T-helper 1 cell (primary cell): ENCODE measurements at regions not wholly inside any gene's neighbourhood (a gene's known extent, or its start where the extent isn't known, plus 50 kb on each side); places are given as distances from the start of the nearest gene placed in this dataset.

Experiments used
- DNase-seq, 5 donors: peaks; one replicate each; pipeline ENCODE4 v3.0.0-alpha.2; 2012 to 2020

GRCh38 chr2:185152186-185152585, 553.9 kb downstream of the ZNF804A start:
- DNase-seq = no peak

DNA sequence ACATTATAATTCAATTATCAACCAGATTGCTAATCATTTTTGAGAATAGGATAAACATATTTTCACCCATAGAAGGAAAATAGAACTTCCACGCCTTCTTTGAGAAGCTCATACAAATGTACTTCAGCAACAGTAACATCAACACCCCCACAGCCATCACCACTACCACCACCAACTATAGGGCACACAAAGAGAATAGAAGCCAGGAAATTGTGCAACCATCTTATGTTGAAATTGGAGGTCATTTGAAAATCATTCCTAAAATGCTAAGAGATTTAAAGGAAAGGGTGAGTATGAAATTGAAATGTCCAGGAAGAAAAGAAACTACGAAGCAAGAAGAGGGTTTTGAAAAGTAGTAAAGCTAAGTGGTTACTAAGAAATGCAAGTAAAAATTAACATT, 563.4 kb downstream of the ZNF804A start:
- no peak for DNase-seq

GRCh38 chr2:185174353-185174752, 564.3 kb upstream of the FSIP2 start:
- DNase-seq = no peak

DNA sequence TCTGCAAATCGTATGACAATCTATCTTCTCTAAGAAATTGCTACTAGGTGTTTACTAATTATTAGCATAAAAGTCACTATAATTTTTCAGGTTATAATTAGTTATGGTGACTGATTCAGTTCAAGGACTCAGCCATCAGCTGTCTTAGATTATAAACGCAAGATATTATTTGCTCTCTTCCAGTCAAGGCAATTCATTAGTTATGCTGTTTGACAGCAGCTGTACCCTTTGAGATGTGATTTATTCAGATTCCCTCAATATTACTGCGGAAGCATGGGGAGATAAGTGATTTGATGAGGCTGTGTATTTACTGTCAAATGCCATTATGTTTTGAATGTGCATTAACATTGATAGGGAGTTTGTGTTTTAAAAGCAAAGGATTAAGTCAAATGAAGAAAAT, 558.9 kb upstream of the FSIP2 start:
- DNase-seq = no peak

GRCh38 chr2:185181901-185182300, 556.7 kb upstream of the FSIP2 start:
- DNase-seq = no peak

- DNase-seq = no peak
Measured at GRCh38 chr2:185185044-185185443, 553.6 kb upstream of the FSIP2 start.

DNA sequence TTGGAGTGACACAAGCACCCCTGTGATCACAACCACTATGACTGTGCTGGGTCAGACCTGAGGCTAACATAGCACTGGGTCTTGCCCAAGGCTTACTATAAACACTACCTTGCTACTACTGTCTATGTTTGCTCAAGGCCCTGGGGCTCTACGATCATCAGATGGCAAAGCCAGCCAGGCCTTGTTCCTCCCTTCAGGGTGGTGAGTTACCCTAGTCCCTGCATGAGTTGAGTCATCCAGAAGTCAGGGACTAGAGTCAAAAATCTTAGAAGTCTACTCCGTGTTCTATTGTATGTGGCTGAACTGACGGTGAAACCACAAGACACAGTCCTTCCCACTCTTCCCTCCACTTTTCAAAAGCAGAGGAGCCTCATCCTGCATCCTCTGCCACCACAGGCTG, 551.2 kb upstream of the FSIP2 start:
- DNase-seq = no peak

DNA sequence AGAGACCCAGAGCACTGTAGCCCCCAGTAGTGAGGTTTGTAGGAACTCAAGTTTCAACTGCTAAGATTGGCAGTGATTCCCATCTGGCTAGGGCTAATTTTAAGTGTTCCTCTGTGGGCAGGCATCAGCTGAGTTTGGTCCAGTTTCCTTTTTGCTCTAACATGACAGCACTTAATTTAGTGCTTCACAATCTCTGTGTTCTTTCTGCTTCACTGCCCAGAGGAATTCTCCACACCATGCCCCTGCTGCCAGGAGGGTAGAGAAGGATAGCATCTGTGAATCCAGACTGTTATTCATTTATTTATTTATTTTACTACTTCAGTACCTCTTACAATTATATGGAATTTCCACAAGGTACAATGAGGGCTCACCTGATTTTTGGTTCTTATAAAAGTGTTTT, 549.9 kb upstream of the FSIP2 start:
- no peak for DNase-seq

- no peak for DNase-seq
Measured at GRCh38 chr2:185201063-185201462, 537.5 kb upstream of the FSIP2 start.

- DNase-seq = no peak
Measured at GRCh38 chr2:185202381-185202780, 536.2 kb upstream of the FSIP2 start.

DNA sequence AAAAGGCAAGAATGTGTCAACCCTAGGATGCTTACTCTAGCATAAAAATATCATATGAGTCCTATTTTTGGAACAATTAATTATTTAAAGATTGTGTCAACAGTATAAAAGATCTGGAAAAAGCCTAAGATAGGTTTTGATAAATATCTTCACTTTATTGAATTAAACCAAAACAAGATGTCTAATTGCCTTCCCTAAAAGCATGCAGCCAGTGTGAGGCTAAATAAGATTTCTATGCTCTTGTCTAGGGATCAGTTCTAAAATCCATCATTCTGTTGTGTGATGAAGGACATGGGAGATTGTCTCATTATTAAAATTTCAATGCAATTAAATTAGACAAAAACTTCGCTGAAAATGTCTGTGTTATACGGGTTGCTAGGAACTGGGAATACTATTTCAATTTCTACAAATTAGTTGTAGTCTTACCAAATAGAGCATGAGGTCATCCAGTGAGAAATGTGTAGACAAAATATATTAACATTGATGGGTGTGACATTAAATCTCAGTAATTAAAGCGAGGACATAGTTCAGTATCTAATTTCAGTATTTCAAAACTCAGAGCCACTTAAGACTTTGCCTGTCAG, 535.6 kb upstream of the FSIP2 start:
- no peak for DNase-seq

DNA sequence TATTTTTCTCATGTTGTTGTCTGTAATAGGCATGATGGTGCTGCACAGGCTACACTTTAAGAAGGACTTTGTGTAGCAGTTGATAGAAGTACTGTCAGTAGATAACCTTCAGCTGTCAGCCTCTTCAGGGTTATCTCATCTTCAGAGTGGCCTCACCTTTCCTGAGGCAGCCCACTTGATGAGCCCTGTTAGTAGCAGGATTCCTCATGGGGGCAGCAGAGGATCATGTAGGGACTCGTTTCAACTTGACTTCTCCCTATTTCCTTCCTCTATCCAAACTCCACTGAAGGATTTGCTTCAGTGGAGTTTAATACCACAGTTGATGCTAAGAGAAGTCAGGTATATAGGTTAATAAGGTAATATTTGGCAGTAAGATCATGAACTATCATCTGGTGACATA, 530.3 kb upstream of the FSIP2 start:
- DNase-seq = no peak

- DNase-seq = no peak
Measured at GRCh38 chr2:185215497-185215896, 523.1 kb upstream of the FSIP2 start.

- no peak for DNase-seq
Measured at GRCh38 chr2:185219981-185220380, 518.6 kb upstream of the FSIP2 start.

GRCh38 chr2:185222311-185222710, 516.3 kb upstream of the FSIP2 start:
- DNase-seq = no peak

GRCh38 chr2:185227391-185227790, 511.2 kb upstream of the FSIP2 start:
- no peak for DNase-seq

DNA sequence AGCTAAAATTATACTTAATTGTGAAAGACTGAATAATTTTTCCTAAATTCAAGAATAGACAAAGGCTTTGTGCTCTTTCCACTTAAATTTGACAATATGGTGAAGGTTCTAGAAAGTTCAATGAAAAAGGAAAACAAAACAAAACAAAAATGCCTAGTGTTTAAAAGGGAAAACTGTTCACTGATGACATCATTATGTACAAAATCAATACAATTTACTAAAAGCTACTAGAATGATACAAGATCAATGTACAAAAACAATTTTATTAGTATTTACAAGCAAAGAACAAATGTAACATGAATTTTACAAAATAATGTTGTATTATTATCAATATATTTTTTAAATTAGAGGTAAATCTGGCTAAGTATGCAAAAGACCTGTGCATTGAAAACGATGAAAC, 499.1 kb upstream of the FSIP2 start:
- no peak for DNase-seq

GRCh38 chr2:185240796-185241195, 497.8 kb upstream of the FSIP2 start:
- no peak for DNase-seq

- no peak for DNase-seq
Measured at GRCh38 chr2:185241556-185241955, 497.0 kb upstream of the FSIP2 start.

DNA sequence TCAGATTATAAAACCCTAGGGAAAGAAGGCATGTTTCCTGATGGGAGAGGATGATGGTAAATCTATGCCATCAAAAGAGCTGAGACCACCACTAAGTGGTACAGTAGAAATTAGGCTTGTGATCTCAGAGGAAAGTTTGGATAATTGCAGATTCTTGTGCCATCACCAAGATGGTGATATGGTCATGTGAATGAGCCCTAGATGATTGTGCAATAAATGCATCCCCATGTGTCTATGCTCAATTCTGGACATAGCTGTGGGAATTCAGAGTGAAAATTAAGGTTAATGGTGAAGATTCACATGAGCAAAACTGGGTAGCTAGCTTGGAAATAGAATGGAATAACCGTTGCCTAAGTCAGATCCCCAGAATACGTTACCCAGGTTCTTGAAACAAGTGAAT, 496.1 kb upstream of the FSIP2 start:
- DNase-seq = no peak

DNA sequence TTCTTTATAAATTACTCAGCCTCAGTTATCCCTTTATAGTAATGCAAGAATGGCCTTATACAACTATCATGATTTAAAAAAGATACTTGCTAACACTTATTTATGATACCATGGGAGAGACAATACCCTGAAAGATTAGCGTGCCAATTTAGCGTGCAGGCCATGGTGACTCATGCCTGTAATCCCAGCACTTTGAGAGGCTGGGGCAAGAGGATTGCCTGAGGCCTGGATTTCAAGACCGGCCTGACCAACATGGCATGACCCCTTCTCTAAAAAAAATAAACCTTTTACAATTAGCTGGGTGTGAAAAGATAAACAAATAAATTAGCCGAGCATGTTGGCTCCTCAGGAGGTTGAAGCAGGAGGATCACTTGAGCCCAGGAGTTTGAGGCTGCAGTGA, 493.4 kb upstream of the FSIP2 start:
- no peak for DNase-seq

DNA sequence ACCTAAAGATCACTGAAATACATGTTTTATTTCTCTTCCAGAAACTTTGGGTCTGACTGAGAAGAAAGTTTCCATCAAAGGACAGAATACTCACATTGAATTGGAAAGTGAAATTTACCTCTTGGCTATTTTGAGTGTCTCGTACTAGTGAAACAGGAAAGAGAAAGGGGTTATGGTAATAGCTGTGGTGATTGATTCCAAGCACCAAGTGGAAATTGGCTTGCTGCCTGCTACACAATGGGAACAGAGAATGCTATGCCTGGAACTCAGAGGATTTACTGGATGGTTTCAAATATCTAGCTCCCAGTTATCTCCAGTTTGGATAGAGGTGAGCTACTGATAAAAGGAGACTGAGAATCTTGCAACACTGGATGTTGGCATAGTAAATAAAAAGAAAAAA, 492.8 kb upstream of the FSIP2 start:
- DNase-seq = no peak

DNA sequence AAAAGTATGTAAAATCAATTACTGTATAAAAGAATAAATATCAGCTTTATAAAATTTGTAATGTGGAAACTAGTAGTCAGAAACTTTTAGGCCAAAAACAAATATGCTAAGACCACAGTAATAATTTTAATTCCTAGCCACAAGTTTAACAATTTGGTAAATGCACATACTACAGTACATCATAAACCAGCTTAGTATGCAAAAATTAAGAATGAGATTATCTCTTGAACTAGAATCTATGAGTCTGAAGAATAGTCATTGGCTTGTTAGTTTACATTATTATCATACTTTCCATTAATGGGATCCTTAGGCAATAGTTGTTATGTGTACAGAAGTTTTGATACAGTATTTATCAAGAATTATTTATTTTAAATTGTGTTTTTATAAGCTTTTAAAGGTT, 491.9 kb upstream of the FSIP2 start:
- DNase-seq = no peak

GRCh38 chr2:185255566-185255965, 483.0 kb upstream of the FSIP2 start:
- no peak for DNase-seq

DNA sequence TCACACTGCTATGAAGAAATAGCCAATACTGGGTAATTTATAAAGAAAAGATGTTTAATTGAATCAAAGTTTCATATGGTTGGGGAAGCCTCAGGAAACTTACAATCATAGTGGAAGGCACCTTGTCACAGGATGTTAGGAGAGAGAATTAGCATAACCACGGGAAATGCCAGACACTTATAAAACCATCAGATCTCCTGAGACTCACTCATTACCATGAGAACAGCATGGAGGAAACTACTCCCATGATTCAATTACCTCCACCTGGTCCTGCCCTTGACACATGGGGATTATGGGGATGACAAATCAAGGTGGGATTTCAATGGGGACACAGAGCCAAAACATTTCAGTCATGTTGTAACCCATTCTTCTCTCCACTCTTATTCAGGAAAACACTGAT, 472.9 kb upstream of the FSIP2 start:
- no peak for DNase-seq

DNA sequence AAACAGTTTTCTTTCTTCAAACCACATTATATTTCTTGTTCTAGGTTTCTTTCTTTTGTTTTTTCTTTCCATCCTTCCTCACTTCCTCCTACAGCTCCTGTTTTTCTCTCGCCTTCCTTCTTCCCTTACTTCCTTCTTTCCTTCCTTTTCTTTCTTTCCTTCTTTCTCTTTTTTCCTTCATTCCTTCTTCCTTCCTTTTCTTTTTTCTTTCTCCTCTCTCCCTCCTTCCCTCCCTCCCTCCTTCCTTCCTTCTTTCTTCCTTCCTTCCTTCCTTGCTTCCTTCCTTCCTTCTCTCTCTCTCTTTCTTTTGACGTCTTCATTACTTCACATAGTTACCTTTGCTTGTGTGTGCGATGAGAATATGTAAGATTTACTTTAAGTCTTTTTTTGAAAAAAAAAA, 470.0 kb upstream of the FSIP2 start:
- DNase-seq = no peak
